SJSA1 (cell line): ENCODE measurements at regions not wholly inside any gene's neighbourhood (a gene's known extent, or its start where the extent isn't known, plus 50 kb on each side); places are given as distances from the start of the nearest gene placed in this dataset.
A peak's percentile ranks its signal among the peaks of the same experiment; 100 is the strongest.

Source experiments
- DNase-seq, 2 experiments: peaks; one replicate each; pipeline ENCODE4 v3.0.0-alpha.2; 2015 to 2020; ENCODE audit warnings: low spot score in 2 of 2, low read depth in 1 of 2
- H3K27ac ChIP-seq: fragments of 250-450 bp; sonication (Bioruptor Pico); 2 replicates; pipeline ENCODE4 v1.5.1; 2020; ENCODE audit warnings: mild to moderate bottlenecking, moderate library complexity
- H3K27me3 ChIP-seq: fragments of 250-450 bp; sonication (Bioruptor Pico); replicated peaks from 2 replicates; pipeline ENCODE4 v1.5.1; 2020; ENCODE audit warnings: mild to moderate bottlenecking, moderate library complexity
- H3K36me3 ChIP-seq: fragments of 250-450 bp; sonication (Bioruptor Pico); 2 replicates; pipeline ENCODE4 v1.5.1; 2020; ENCODE audit warnings: mild to moderate bottlenecking
- H3K4me1 ChIP-seq: fragments of 250-450 bp; sonication (Bioruptor Pico); replicated peaks from 2 replicates; pipeline ENCODE4 v1.6.1; 2021; ENCODE audit warnings: mild to moderate bottlenecking
- H3K4me3 ChIP-seq: fragments of 250-450 bp; sonication (Bioruptor Pico); 2 replicates; pipeline ENCODE4 v1.5.1; 2020; ENCODE audit warnings: mild to moderate bottlenecking
- H3K9me3 ChIP-seq: fragments of 250-450 bp; sonication (Bioruptor Pico); replicated peaks from 2 replicates; pipeline ENCODE4 v1.5.1; 2020; ENCODE audit warnings: mild to moderate bottlenecking

GRCh38 chr11:103619938-103620337 is 416.5 kb upstream of the DDI1 start:
- Histone ChIP-seq H3K27me3 (no peaks in the 10 kb centered on the region), H3K4me1 (peaks cover 20% of the 10 kb centered on the region), H3K4me3 (no peak overlapping the region), H3K9me3 (no peaks in the 10 kb centered on the region), H3K27ac (no peak overlapping the region), H3K36me3 (no peaks in the 10 kb centered on the region)
- DNase-seq = no peak

- no peak for DNase-seq
- no peaks in the 10 kb centered on the region for H3K36me3 ChIP-seq
- H3K4me3 ChIP-seq = no peak overlapping the region
- H3K9me3 ChIP-seq = no peaks in the 10 kb centered on the region
- no peak overlapping the region for H3K27ac ChIP-seq
- H3K4me1 ChIP-seq = peaks cover 36% of the 10 kb centered on the region
- H3K27me3 ChIP-seq = no peaks in the 10 kb centered on the region
Observed at GRCh38 chr11:103622296-103622695, 414.1 kb upstream of the DDI1 start.

- no peak for DNase-seq
- H3K27me3 ChIP-seq = no peaks in the 10 kb centered on the region
- no peaks in the 10 kb centered on the region for H3K9me3 ChIP-seq
- peak overlapping the region; percentile 98 for H3K27ac ChIP-seq
- H3K4me1 ChIP-seq = peaks cover 27% of the 10 kb centered on the region
- H3K36me3 ChIP-seq = no peaks in the 10 kb centered on the region
- no peak overlapping the region for H3K4me3 ChIP-seq
Observed at GRCh38 chr11:103623933-103624332, 412.5 kb upstream of the DDI1 start.

- Histone ChIP-seq H3K27me3 (no peaks in the 10 kb centered on the region), H3K27ac (peak overlapping the region; percentile 98), H3K36me3 (no peaks in the 10 kb centered on the region), H3K4me1 (peaks cover 27% of the 10 kb centered on the region), H3K9me3 (no peaks in the 10 kb centered on the region), H3K4me3 (no peak overlapping the region)
- peak; percentile 56 to 86 for DNase-seq
Observed at GRCh38 chr11:103624708-103625623, 411.5 kb upstream of the DDI1 start.

GRCh38 chr11:103625624-103625965 is 410.8 kb upstream of the DDI1 start:
- peaks cover 27% of the 10 kb centered on the region for H3K4me1 ChIP-seq
- DNase-seq = no peak
- no peak overlapping the region for H3K4me3 ChIP-seq

GRCh38 chr11:103628121-103628520 is 408.3 kb upstream of the DDI1 start:
- H3K27ac ChIP-seq = no peak overlapping the region
- H3K4me3 ChIP-seq = no peak overlapping the region
- H3K9me3 ChIP-seq = no peaks in the 10 kb centered on the region
- no peaks in the 10 kb centered on the region for H3K27me3 ChIP-seq
- H3K4me1 ChIP-seq = peaks cover 40% of the 10 kb centered on the region
- DNase-seq = no peak
- H3K36me3 ChIP-seq = no peaks in the 10 kb centered on the region

More at GRCh38 chr11:103625624-103625965, 410.8 kb upstream of the DDI1 start:
- Histone ChIP-seq H3K9me3 (no peaks in the 10 kb centered on the region), H3K27ac (peak overlapping the region; percentile 98), H3K36me3 (no peaks in the 10 kb centered on the region), H3K27me3 (no peaks in the 10 kb centered on the region)

- H3K4me3 ChIP-seq = no peak overlapping the region
- DNase-seq = no peak
- H3K9me3 ChIP-seq = no peaks in the 10 kb centered on the region
- H3K27ac ChIP-seq = peak overlapping the region; percentile 54
- no peaks in the 10 kb centered on the region for H3K27me3 ChIP-seq
- no peaks in the 10 kb centered on the region for H3K36me3 ChIP-seq
- H3K4me1 ChIP-seq = peaks cover 24% of the 10 kb centered on the region
Observed at GRCh38 chr11:103631841-103632240, 404.6 kb upstream of the DDI1 start.

- Histone ChIP-seq H3K27ac (peak overlapping the region; percentile 79), H3K36me3 (no peaks in the 10 kb centered on the region), H3K27me3 (no peaks in the 10 kb centered on the region), H3K4me1 (peaks cover 24% of the 10 kb centered on the region), H3K9me3 (no peaks in the 10 kb centered on the region), H3K4me3 (no peak overlapping the region)
- DNase-seq = peak in 1 of 2 experiments; percentile 60
Observed at GRCh38 chr11:103633068-103633788, 403.2 kb upstream of the DDI1 start.

GRCh38 chr11:103633819-103634590 is 402.4 kb upstream of the DDI1 start:
- no peaks in the 10 kb centered on the region for H3K27me3 ChIP-seq
- peak overlapping the region; percentile 79 for H3K27ac ChIP-seq
- H3K4me1 ChIP-seq = peaks cover 24% of the 10 kb centered on the region
- DNase-seq = no peak
- no peaks in the 10 kb centered on the region for H3K36me3 ChIP-seq
- H3K9me3 ChIP-seq = no peaks in the 10 kb centered on the region
- no peak overlapping the region for H3K4me3 ChIP-seq

- no peaks in the 10 kb centered on the region for H3K27me3 ChIP-seq
- no peaks in the 10 kb centered on the region for H3K9me3 ChIP-seq
- H3K27ac ChIP-seq = no peak overlapping the region
- no peak for DNase-seq
- H3K36me3 ChIP-seq = no peaks in the 10 kb centered on the region
- no peak overlapping the region for H3K4me3 ChIP-seq
- H3K4me1 ChIP-seq = peaks cover 24% of the 10 kb centered on the region
Observed at GRCh38 chr11:103636232-103636631, 400.2 kb upstream of the DDI1 start.

GRCh38 chr11:103637295-103637694 is 399.1 kb upstream of the DDI1 start:
- Histone ChIP-seq H3K27me3 (no peaks in the 10 kb centered on the region), H3K36me3 (no peaks in the 10 kb centered on the region), H3K27ac (no peak overlapping the region), H3K4me3 (no peak overlapping the region), H3K4me1 (peaks cover 17% of the 10 kb centered on the region), H3K9me3 (no peaks in the 10 kb centered on the region)
- no peak for DNase-seq

- Histone ChIP-seq H3K27ac (no peak overlapping the region), H3K9me3 (no peaks in the 10 kb centered on the region), H3K4me1 (peaks cover 14% of the 10 kb centered on the region), H3K36me3 (no peaks in the 10 kb centered on the region), H3K27me3 (no peaks in the 10 kb centered on the region), H3K4me3 (no peak overlapping the region)
- DNase-seq = no peak
Observed at GRCh38 chr11:103637831-103638230, 398.6 kb upstream of the DDI1 start.

- Histone ChIP-seq H3K27me3 (no peaks in the 10 kb centered on the region), H3K36me3 (no peaks in the 10 kb centered on the region), H3K27ac (no peak overlapping the region), H3K4me1 (no peaks in the 10 kb centered on the region), H3K9me3 (no peaks in the 10 kb centered on the region), H3K4me3 (no peak overlapping the region)
- no peak for DNase-seq
Observed at GRCh38 chr11:103644676-103645075, 391.8 kb upstream of the DDI1 start.
